GM12864 (cell line): ENCODE measurements at regions not wholly inside any gene's neighbourhood (a gene's known extent, or its start where the extent isn't known, plus 50 kb on each side); places are given as distances from the start of the nearest gene placed in this dataset.

Experiments
- DNase-seq: peaks from one replicate; pipeline ENCODE4 v3.0.0-alpha.2; 2011; ENCODE audit warnings: low read depth
- H3K4me3 ChIP-seq: 2 replicates; pipeline ENCODE4 v1.5.1; 2011; ENCODE audit warnings: mild to moderate bottlenecking, low read depth, low read length, control low read depth
- TF ChIP-seq, protein P1 (sequence below): IDR thresholded peaks from 2 replicates; pipeline ENCODE4 v1.5.1; 2011; ENCODE audit warnings: low read depth, mild to moderate bottlenecking, moderate library complexity, low read length, control low read depth, inconsistent platforms; ENCODE audit errors: missing control alignments

DNA sequence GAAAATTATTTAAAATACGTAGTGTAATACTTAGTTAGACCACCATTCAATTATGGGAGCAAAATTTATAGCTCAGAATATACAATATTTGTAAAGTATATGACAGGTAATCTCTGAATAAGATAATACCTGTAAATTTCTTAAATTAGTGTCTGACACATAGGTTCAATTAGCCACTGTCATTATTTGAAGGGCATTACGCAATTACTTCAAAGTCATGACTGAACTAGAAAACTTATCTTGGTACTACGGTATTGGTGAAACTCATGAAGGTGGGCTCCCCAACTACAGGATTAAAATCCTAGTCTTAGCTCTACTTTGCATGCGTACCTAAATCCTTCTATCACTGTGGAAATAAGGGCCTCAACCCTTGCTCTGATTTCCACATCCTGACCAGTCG, 860.7 kb downstream of the PCDH19 start:
- TF ChIP-seq, protein P1, sequence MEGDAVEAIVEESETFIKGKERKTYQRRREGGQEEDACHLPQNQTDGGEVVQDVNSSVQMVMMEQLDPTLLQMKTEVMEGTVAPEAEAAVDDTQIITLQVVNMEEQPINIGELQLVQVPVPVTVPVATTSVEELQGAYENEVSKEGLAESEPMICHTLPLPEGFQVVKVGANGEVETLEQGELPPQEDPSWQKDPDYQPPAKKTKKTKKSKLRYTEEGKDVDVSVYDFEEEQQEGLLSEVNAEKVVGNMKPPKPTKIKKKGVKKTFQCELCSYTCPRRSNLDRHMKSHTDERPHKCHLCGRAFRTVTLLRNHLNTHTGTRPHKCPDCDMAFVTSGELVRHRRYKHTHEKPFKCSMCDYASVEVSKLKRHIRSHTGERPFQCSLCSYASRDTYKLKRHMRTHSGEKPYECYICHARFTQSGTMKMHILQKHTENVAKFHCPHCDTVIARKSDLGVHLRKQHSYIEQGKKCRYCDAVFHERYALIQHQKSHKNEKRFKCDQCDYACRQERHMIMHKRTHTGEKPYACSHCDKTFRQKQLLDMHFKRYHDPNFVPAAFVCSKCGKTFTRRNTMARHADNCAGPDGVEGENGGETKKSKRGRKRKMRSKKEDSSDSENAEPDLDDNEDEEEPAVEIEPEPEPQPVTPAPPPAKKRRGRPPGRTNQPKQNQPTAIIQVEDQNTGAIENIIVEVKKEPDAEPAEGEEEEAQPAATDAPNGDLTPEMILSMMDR: no peak
- H3K4me3 ChIP-seq: no peak overlapping the region
- no peak for DNase-seq

DNA sequence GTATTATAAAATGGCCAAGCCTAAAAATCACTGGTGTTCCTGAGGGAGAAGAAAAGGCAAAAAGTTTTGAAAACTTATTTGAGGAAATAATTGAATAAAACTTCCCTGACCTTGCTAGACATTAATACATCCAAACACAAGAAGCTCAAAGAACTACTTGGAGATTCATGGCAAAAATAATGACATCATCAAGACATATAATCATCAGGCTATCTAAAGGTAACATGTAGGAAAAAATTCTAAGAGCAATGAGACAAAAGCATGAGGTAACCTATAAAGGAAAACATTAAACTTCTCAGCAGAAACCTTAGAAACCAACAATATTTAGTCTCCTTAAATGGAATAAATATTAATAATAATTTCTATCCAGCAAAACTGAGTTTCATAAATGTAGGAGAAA, 887.6 kb downstream of the PCDH19 start:
- no peak overlapping the region for H3K4me3 ChIP-seq
- no peak for DNase-seq
- TF ChIP-seq, protein P1: no peak

DNA sequence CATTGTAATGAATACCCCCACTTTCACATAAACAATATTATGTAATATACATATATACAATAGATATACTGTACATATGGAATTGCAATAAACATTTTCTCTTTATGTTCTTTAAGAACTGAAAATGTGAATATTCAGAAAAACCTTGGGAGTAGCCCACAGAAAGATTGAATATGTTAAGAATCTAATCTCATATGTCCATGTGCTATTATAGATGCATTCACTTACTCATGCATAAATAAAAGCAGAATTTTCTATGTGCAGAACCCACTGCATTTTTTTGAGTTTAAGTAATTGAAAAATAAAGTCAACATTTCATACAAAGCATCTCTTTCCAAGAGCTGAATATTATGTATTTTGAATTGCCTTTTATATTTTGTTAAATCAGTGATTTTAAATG, 902.3 kb downstream of the PCDH19 start:
- no peak for DNase-seq
- TF ChIP-seq, protein P1: no peak
- H3K4me3 ChIP-seq: no peak overlapping the region

DNA sequence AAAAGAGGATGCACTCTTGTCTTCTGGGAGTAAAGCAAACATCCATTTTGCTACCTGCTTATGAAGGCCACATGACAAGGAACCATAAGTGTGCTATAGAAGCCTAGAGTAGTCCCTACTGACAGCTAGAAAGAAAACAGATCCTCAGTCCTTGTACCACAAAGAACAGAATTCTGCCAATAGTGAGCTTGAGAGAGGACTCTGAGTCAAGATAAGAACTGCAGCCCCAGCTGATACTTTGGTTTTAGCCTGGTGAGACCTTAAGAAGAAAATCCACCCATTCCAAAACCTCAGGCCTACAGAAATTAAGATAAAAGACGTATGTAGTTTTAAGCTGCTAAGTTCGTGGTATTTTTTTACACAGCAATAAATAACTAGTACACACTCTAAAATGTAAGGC, 914.6 kb downstream of the PCDH19 start:
- H3K4me3 ChIP-seq: no peak overlapping the region
- no peak for DNase-seq

DNA sequence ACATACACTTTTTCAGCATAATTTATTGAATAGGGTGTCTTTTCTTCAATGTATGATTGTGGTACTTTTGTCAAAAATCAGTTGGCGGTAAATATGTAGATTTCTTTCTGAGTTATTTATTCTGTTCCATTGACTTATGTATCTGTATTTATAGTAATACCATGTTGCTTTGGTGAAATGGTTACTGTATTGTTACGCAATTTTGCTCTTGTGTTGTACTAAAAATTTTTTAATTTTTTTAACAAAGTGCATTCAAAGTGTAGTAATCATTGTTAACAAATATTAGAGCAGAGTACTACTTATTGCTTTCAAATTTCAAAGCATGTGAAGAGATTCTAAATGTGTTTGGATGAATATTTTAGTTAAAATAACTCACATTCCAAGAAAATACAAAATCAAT, 915.4 kb downstream of the PCDH19 start:
- H3K4me3 ChIP-seq: no peak overlapping the region
- DNase-seq: no peak
- TF ChIP-seq, protein P1: no peak

More for the DNA sequence above, 914.6 kb downstream of the PCDH19 start:
- TF ChIP-seq, protein P1: no peak

DNA sequence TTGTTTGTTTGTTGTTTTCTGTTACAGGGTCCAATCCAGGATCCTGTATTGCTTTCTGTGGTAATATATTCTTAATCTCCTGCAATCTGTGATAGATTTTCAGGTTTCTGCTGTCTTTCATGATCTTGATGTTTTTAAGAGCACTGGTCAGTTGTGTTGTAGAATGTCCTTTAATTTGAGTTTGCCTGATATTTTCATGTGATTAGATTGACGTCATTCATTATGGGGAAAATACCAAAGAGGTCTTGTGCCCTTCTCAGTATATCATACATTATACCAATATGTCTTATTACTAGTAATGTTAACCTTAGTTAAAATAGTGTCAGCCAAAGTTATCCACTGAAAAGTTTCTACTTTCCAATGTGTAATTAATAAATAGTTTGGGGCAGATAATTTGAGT, 929.3 kb downstream of the PCDH19 start:
- TF ChIP-seq, protein P1: no peak
- H3K4me3 ChIP-seq: no peak overlapping the region
- no peak for DNase-seq

DNA sequence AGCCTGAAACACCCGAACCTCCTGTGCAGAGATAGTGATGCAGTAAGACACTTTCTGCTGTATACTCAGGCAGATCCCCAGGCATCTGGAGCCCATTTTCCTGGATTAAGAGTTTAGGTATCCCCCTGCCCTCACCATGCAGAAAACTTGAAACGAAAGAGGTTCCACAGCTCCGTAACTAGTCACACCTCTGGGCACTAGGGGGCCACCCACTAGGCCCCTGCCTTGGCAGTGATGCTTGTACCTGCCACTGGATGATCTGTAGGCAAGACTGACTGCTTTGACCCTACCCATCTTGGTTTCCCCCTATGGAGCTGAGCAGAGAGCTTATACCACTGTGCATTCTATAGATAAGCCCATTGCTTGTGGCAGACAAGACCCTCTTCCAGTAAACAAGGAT, 940.6 kb downstream of the PCDH19 start:
- no peak overlapping the region for H3K4me3 ChIP-seq
- TF ChIP-seq, protein P1: no peak
- DNase-seq: no peak
